ENCODE measurements at regions not wholly inside any gene's neighbourhood (a gene's known extent, or its start where the extent isn't known, plus 50 kb on each side); places are given as distances from the start of the nearest gene placed in this dataset.

DNA sequence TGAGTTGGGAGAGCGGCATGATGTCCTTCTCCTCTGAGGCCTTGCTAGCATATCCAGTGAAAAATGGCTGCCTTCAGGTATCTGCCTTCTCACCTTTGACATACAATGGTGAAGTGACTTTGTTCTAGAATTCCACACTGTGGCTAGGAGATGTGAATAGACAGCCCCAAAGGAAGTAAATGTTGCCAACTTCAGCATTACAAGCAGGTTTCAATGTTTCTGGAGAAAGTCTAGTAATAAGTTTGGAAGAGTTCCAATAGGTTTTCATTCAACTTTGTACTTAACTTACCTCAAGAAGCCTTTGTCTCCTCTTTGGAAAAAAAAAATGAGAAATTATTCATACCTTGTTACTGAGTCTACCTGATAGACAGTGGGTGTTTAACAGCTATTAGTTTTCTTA, 421.3 kb upstream of the MMADHC start:
- DNase-seq (ENCODE audit: low read depth) = no peak

DNA sequence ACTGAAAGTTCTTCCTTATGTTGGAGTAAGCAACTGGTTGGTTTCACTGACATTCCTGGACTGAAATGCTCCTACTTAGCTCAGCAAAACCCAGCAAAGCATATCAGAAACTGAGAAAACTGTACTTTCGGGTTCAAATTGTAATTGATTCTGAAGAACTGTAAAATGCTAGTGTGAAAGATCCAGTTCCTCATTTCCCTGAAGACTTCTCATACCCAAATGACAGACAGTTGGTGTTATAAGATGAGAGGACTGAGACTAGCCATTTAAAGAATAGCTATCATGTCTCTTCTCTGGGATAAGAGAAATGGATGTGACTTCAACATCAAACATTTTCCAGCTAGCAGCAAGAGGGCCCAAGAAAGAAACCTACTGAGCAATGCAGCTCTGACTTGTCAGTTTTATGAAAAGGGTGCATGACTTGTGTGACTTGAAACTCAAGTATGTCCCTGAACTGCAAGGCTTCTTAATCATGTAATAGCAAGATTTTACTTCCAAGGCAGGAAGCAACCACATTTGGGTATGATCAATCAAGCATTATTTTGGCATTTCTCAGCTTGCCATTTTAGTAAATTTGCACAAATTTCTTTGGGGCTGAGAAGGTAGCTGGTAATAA, 420.3 kb upstream of the MMADHC start:
- no peak for DNase-seq (ENCODE audit: low read depth)

GRCh38 chr2:150006591-150006990, 419.0 kb upstream of the MMADHC start:
- DNase-seq (ENCODE audit: low read depth) = no peak

DNA sequence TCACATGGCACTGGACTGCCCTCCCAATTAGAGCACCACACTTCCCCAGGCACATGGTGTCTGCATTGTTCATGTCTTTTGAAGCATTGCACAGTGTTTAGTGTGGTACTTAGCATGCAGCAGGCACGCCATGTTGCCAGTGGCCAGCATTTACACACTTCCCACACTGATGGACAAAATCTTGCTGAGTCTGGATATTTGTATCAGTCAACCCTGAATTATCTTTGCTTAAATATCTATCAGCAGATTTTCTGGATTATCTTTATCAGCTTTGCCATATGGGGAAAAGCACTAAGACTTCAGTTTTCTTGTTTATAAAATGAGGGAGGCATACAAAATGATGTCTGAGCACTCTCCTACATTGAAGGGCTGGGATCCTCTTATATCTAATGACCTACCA, 416.0 kb upstream of the MMADHC start:
- DNase-seq (ENCODE audit: low read depth) = no peak

DNA sequence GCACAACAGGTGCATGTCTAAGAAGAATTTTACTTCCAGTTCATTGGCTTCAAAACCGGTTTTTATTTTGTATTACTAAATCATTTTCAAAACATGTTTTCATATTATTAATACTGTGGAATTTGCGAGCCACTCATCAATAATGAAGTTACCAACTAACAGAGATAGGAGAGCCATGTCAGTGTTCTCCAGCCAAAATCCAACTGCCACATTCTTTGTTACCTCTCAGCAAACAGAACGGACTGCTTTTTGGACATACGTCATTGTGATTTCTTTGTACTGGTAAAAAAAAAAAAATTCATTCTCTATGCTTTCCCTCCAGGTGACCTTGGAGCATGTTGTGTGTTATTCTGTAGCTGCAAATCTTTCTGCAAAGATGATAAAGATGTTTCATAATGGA, 414.2 kb upstream of the MMADHC start:
- DNase-seq (ENCODE audit: low read depth) = no peak

DNA sequence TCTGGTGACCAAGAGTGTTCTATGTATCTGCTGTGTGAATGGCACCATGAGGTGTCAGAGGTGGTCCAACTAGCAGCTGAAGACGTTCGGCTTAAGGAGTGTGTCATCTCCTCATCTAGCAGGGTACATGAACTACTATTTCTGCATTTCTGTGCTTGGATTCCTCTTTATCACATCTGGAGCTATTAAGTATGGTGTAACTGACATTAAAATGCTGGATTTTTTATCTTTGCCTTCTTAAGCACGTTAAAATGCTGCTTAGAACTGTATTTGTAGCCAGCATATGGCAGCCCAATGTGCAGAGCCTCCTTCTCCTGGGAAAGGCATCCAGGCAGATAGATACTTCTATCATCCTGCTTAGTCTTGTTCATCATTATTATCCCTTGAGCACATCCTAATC, 409.3 kb upstream of the MMADHC start:
- no peak for DNase-seq (ENCODE audit: low read depth)

DNA sequence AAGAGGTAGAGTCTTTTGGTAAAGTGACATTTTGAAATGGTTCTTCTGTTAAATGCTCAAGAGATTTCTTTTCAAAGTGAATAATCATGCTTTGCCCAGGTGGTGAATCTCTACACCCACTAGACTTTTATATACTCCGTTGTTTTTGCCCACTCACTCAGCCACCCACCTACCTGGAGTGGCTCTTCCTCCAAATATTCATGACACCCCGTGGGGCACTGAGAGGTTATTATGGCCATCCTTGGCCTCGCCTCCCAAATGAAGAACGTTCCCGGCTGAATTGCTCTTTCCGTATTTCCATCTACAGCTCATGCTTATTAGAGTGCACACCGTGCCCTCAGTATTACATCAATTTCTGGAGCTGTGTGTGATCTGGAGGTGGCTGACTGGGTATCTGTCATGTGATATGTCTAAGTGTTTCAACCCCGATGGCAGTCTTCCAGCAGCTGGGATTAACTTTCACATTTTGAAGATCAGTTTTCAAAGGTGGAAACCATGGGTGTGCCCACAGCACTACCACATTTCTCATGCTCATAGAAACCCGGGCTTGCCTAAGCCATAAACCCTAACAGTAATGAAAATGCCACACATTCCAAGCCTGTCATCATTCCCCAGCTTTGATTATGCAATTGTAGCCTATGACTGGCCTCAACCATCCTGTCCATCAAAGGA, 406.6 kb upstream of the MMADHC start:
- peak; percentile 88 for DNase-seq (ENCODE audit: low read depth)

DNA sequence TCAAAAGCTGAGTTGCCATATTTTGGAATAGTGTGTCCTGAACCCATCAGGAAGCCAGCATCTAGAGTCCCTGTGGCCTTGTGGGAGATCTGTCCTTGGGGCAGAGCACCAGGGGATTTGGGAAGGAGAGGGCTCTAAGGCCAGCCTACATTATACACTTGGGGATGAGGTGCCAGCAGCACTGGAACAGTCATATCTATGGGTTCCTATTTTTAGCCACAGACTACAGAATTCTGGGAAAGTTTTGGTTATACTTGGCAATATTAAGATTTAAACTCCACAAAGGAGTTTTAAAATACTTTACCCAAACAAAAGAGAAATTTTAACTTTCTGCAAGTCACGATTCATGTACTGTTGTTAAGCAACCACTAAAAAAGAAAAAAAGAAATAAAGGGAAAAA, 405.7 kb upstream of the MMADHC start:
- DNase-seq (ENCODE audit: low read depth) = no peak

DNA sequence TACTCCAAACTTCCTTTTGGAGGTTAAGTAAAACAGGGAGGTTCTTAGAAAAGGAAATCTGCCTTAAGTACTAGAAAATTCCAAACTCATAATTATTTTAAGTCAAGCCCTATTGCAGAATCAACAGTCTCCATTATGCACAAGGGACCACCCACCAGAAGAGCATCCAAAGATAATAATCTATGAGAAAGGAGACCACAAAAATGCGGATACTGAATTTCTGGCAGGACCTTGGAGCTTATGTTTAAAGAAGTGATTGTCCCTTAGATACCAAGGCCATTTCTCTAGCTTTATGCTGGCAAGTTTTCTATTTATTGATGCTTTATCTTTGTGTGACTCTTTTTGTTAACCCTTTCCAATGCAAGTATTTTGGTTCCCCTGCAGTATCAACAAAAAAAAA, 404.0 kb upstream of the MMADHC start:
- DNase-seq (ENCODE audit: low read depth) = peak; percentile 4

GRCh38 chr2:149990965-149991364, 403.4 kb upstream of the MMADHC start:
- DNase-seq (ENCODE audit: low read depth) = no peak

GRCh38 chr2:149989447-149990063, 402.0 kb upstream of the MMADHC start:
- peak; percentile 15 for DNase-seq (ENCODE audit: low read depth)

- DNase-seq (ENCODE audit: low read depth) = no peak
These were observed 400.8 kb upstream of the MMADHC start for GRCh38 chr2:149988361-149988760.

- DNase-seq (ENCODE audit: low read depth) = no peak
These were observed 399.3 kb upstream of the MMADHC start for GRCh38 chr2:149986861-149987260.

DNA sequence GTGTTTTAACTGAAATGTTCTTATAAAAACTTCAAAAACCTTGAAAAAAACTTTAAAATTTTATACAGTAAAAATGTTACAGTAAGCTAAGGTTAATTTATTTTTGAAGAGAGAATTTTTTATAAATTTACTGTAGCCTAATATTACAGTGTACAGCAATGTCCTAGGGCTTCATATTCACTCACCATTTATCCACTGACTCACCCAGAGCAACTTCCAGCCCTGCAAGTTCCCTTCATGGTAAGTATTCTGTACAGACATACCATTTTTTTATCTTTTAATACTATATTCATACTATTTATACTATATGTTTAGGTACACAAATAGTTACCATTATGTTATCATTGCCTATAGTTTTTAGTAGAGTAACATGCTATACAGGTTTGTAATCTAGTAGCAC, 396.7 kb upstream of the MMADHC start:
- DNase-seq (ENCODE audit: low read depth) = no peak

DNA sequence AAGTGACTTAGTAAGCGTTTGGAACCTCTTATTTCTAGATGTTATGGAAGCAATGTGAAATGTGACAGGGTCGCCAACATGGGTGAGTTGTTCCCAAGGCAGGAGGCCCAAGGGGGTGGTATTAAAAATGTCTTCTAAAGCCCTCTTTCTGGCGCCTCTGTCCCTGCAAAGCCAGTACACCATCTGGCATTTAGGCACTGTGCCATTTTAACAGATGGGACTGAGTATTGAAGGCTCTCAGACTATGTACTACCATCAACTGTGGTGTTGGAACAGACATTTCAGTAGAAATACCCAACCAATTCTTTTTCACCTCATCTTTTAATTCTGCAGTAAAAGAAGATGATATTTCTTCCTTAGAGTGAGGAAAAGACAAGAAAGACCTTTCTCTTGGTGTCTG, 384.5 kb upstream of the MMADHC start:
- DNase-seq (ENCODE audit: low read depth) = no peak

- no peak for DNase-seq (ENCODE audit: low read depth)
These were observed 367.5 kb upstream of the MMADHC start for GRCh38 chr2:149954981-149955600.

DNA sequence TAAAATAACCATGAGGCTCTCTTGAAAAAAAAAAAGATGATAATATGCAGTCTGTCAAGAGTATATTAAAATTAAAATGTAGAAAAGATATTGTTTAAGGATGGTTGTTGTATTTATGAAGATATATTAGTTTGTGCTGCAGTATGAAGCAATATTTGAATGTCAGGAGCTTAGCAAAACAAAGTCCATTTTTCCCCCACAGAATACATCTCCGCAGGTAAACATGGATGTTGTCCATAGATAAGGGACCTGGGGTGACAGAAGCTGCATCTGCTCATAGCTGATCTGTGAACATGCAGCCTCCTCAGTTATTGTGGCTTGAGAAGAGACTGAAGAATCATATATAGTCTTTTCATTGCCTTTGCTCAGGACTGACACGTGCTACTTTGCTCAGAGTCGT, 366.1 kb upstream of the MMADHC start:
- DNase-seq (ENCODE audit: low read depth) = no peak

DNA sequence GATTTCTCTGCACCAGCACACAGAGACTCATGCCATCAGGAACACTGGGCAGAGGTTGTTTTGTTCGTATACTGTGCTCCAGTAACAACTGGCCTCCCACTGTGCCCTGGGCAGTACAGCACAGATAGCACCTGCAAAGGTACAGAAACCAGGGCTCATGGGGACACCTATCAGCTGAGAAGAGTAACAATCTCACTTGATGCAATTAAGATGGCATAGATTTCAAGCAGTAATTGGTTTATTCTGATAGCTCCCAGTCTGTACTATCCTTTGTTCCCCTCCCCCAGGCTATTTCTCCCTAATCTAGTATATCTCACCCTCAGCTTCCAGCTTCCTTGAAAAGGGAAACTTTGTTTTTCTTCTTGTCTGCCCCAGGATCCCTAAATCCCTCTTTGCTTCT, 343.9 kb upstream of the MMADHC start:
- no peak for DNase-seq (ENCODE audit: low read depth)

DNA sequence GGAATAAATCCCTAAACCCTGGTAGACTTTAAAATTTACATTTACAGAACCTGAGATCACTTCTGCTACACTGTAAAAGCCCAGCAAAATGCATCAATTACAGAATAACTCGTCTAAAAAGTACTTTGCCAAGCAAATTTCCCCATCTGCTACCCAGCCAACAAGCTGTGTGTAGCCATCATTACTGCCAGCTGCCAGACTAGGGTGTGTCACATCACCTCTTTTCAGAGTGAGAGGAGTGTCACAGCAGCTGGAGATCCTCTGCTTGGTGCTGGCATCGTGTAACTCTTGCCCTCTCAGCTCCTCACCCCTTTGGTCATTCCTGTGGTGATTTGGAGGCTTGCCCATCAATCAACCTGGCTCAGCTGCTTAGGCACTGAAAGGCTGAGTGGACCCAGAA, 340.4 kb upstream of the MMADHC start:
- no peak for DNase-seq (ENCODE audit: low read depth)

GRCh38 chr2:149926149-149926548, 338.6 kb upstream of the MMADHC start:
- DNase-seq (ENCODE audit: low read depth) = no peak

GRCh38 chr2:149924549-149925213, 337.1 kb upstream of the MMADHC start:
- DNase-seq (ENCODE audit: low read depth) = no peak

- DNase-seq (ENCODE audit: low read depth) = no peak
These were observed 336.5 kb upstream of the MMADHC start for GRCh38 chr2:149924028-149924427.

Data from Daoy (cell line).